ENCODE measurements at regions not wholly inside any gene's neighbourhood (a gene's known extent, or its start where the extent isn't known, plus 50 kb on each side); places are given as distances from the start of the nearest gene placed in this dataset.

GRCh38 chr11:42025121-42025803 lies 565.8 kb upstream of the LRRC4C start:
- Histone ChIP-seq H3K27ac (ENCODE audit: low read length) (no peak overlapping the region), H3K79me2 (ENCODE audit: low read length) (no peaks in the 10 kb centered on the region), H3K36me3 (replicated peaks; ENCODE audit: low read depth, low read length) (no peaks in the 10 kb centered on the region), H2AFZ (ENCODE audit: low read depth, low read length) (no peak overlapping the region), H3K4me2 (ENCODE audit: low read length) (no peak overlapping the region), H3K27me3 (ENCODE audit: low read depth, low read length) (no peaks in the 10 kb centered on the region), H4K20me1 (ENCODE audit: insufficient read depth, low read length) (no peaks in the 10 kb centered on the region), H3K9ac (ENCODE audit: low read length) (no peak overlapping the region), H3K4me3 (ENCODE audit: low read length) (no peak overlapping the region), H3K9me3 (ENCODE audit: insufficient read depth, low read length) (peaks cover 7% of the 10 kb centered on the region; the same call in 1 of the 2 replicates), H3K4me1 (ENCODE audit: low read length) (peaks cover 7% of the 10 kb centered on the region)
- TF ChIP-seq EZH2phosphoT487 (IDR thresholded peaks at IDR 0.05; ENCODE audit: low read depth) (no peak), CTCF (IDR thresholded peaks at IDR 0.05; ENCODE audit: low read depth, low read length) (no peak)

- no peak overlapping the region for H2AFZ ChIP-seq (ENCODE audit: low read depth, low read length)
- peak overlapping the region; percentile 60 for H3K27ac ChIP-seq (ENCODE audit: low read length)
- H3K4me2 ChIP-seq (ENCODE audit: low read length), result peak overlapping the region; percentile 52
- no peaks in the 10 kb centered on the region for H3K36me3 ChIP-seq (replicated peaks; ENCODE audit: low read depth, low read length)
- H3K79me2 ChIP-seq (ENCODE audit: low read length), result no peaks in the 10 kb centered on the region
- no peaks in the 10 kb centered on the region for H4K20me1 ChIP-seq (ENCODE audit: insufficient read depth, low read length)
- peaks cover 23% of the 10 kb centered on the region for H3K4me1 ChIP-seq (ENCODE audit: low read length)
- no peaks in the 10 kb centered on the region for H3K27me3 ChIP-seq (ENCODE audit: low read depth, low read length)
- TF ChIP-seq CTCF (IDR thresholded peaks at IDR 0.05; ENCODE audit: low read depth, low read length) (no peak), EZH2phosphoT487 (IDR thresholded peaks at IDR 0.05; ENCODE audit: low read depth) (no peak)
- H3K4me3 ChIP-seq (ENCODE audit: low read length), result peak overlapping the region; percentile 31
- H3K9me3 ChIP-seq (ENCODE audit: insufficient read depth, low read length), result no peaks in the 10 kb centered on the region
- H3K9ac ChIP-seq (ENCODE audit: low read length), result no peak overlapping the region
Measured at GRCh38 chr11:42034826-42035225, 575.4 kb upstream of the LRRC4C start.

GRCh38 chr11:42036201-42036600 lies 576.7 kb upstream of the LRRC4C start:
- no peak overlapping the region for H2AFZ ChIP-seq (ENCODE audit: low read depth, low read length)
- no peaks in the 10 kb centered on the region for H4K20me1 ChIP-seq (ENCODE audit: insufficient read depth, low read length)
- TF ChIP-seq EZH2phosphoT487 (IDR thresholded peaks at IDR 0.05; ENCODE audit: low read depth) (no peak), CTCF (IDR thresholded peaks at IDR 0.05; ENCODE audit: low read depth, low read length) (no peak)
- H3K27me3 ChIP-seq (ENCODE audit: low read depth, low read length), result no peaks in the 10 kb centered on the region
- H3K4me2 ChIP-seq (ENCODE audit: low read length), result no peak overlapping the region
- no peaks in the 10 kb centered on the region for H3K9me3 ChIP-seq (ENCODE audit: insufficient read depth, low read length)
- H3K27ac ChIP-seq (ENCODE audit: low read length), result no peak overlapping the region
- H3K36me3 ChIP-seq (replicated peaks; ENCODE audit: low read depth, low read length), result no peaks in the 10 kb centered on the region
- H3K4me1 ChIP-seq (ENCODE audit: low read length), result peaks cover 23% of the 10 kb centered on the region
- no peak overlapping the region for H3K9ac ChIP-seq (ENCODE audit: low read length)
- H3K79me2 ChIP-seq (ENCODE audit: low read length), result no peaks in the 10 kb centered on the region
- no peak overlapping the region for H3K4me3 ChIP-seq (ENCODE audit: low read length)

GRCh38 chr11:42043312-42043711 lies 583.9 kb upstream of the LRRC4C start:
- H3K36me3 ChIP-seq (replicated peaks; ENCODE audit: low read depth, low read length), result no peaks in the 10 kb centered on the region
- TF ChIP-seq EZH2phosphoT487 (IDR thresholded peaks at IDR 0.05; ENCODE audit: low read depth) (no peak), CTCF (IDR thresholded peaks at IDR 0.05; ENCODE audit: low read depth, low read length) (no peak)
- H3K4me3 ChIP-seq (ENCODE audit: low read length), result no peak overlapping the region
- H3K4me2 ChIP-seq (ENCODE audit: low read length), result no peak overlapping the region
- H3K4me1 ChIP-seq (ENCODE audit: low read length), result peaks cover 12% of the 10 kb centered on the region
- no peaks in the 10 kb centered on the region for H4K20me1 ChIP-seq (ENCODE audit: insufficient read depth, low read length)
- H3K9me3 ChIP-seq (ENCODE audit: insufficient read depth, low read length), result no peaks in the 10 kb centered on the region
- no peaks in the 10 kb centered on the region for H3K79me2 ChIP-seq (ENCODE audit: low read length)
- no peak overlapping the region for H3K9ac ChIP-seq (ENCODE audit: low read length)
- H3K27ac ChIP-seq (ENCODE audit: low read length), result no peak overlapping the region
- no peak overlapping the region for H2AFZ ChIP-seq (ENCODE audit: low read depth, low read length)
- H3K27me3 ChIP-seq (ENCODE audit: low read depth, low read length), result no peaks in the 10 kb centered on the region

All from OCI-LY3 (cell line).